Keratinocyte (primary cell): ENCODE measurements at regions not wholly inside any gene's neighbourhood (a gene's known extent, or its start where the extent isn't known, plus 50 kb on each side); places are given as distances from the start of the nearest gene placed in this dataset.

ENCODE experiments used
- DNase-seq: peaks from one replicate; pipeline ENCODE4 v3.0.0-alpha.2; 2011; ENCODE audit warnings: low read depth, missing footprints, low spot score
- FAIRE-seq: peaks from 2 replicates; lab custom pipeline; 2011; peaks lifted over from hg19 to GRCh38; lab: Jason Lieb, UNC
- H2AFZ ChIP-seq: 2 replicates; pipeline ENCODE4 v1.6.0; 2012; ENCODE audit warnings: low read length, control low read depth, inconsistent platforms; ENCODE audit not compliant: control insufficient read depth
- H3K27ac ChIP-seq: 2 replicates; pipeline ENCODE4 v1.5.1; 2011; ENCODE audit warnings: low read length; ENCODE audit not compliant: control insufficient read depth, insufficient read depth
- H3K27me3 ChIP-seq: 3 replicates; pipeline ENCODE4 v1.6.0; 2011; ENCODE audit warnings: low read length; ENCODE audit not compliant: control insufficient read depth, insufficient read depth; ENCODE audit errors: extremely low read depth
- H3K36me3 ChIP-seq, 2 experiments: 2 replicates in 1 of 2; 3 replicates in 1 of 2; pipeline ENCODE4 v1.5.1; 2011; ENCODE audit warnings: low read length in 2 of 2, mild to moderate bottlenecking in 1 of 2; ENCODE audit not compliant: control insufficient read depth in 2 of 2, insufficient read depth in 2 of 2; ENCODE audit errors: extremely low read depth in 1 of 2
- H3K4me1 ChIP-seq: 3 replicates; pipeline ENCODE4 v1.5.1; 2011; ENCODE audit warnings: low read length; ENCODE audit not compliant: control insufficient read depth, insufficient read depth; ENCODE audit errors: extremely low read depth
- H3K4me2 ChIP-seq: 3 replicates; pipeline ENCODE4 v1.6.0; 2011; ENCODE audit warnings: low read depth, low read length; ENCODE audit not compliant: control insufficient read depth, insufficient read depth; ENCODE audit errors: extremely low read depth
- H3K4me3 ChIP-seq, 3 experiments: fragments of 200-600 bp in 1 of 3; sonication (generic) in 1 of 3; 2 replicates in 2 of 3; 3 replicates in 1 of 3; pipeline ENCODE4 v1.5.1; 2011 to 2016; ENCODE audit warnings: low read length in 3 of 3, mild to moderate bottlenecking in 3 of 3, control low read depth in 2 of 3, inconsistent platforms in 1 of 3, low read depth in 1 of 3, mixed read lengths in 1 of 3, mixed run types in 1 of 3, moderate library complexity in 1 of 3; ENCODE audit not compliant: control insufficient read depth in 2 of 3, insufficient read depth in 2 of 3; ENCODE audit errors: extremely low read depth in 1 of 3
- H3K79me2 ChIP-seq: 2 replicates; pipeline ENCODE4 v1.6.0; 2012; ENCODE audit warnings: low read length; ENCODE audit not compliant: control insufficient read depth, insufficient read depth
- H3K9ac ChIP-seq: 3 replicates; pipeline ENCODE4 v1.6.0; 2011; ENCODE audit warnings: low read length; ENCODE audit not compliant: control insufficient read depth, insufficient read depth; ENCODE audit errors: extremely low read depth
- H3K9me1 ChIP-seq: 3 replicates; pipeline ENCODE4 v1.6.0; 2011; ENCODE audit warnings: low read length; ENCODE audit not compliant: control insufficient read depth, insufficient read depth; ENCODE audit errors: extremely low read depth
- H3K9me3 ChIP-seq: 2 replicates; pipeline ENCODE4 v1.5.1; 2012; ENCODE audit warnings: low read depth, low read length; ENCODE audit not compliant: control insufficient read depth
- H4K20me1 ChIP-seq: 3 replicates; pipeline ENCODE4 v1.6.0; 2011; ENCODE audit warnings: low read length; ENCODE audit not compliant: control insufficient read depth, insufficient read depth; ENCODE audit errors: extremely low read depth
- EZH2 ChIP-seq: IDR thresholded peaks from one replicate; pipeline ENCODE4 v1.6.1; 2012; ENCODE audit warnings: inconsistent platforms, mild to moderate bottlenecking, low read length, moderate library complexity
- dilution Hi-C: fragments of 300-500 bp; cut with MboI; formaldehyde crosslinking; loops from one replicate; pipeline ENCODE4 v1.7.0; 2020; ENCODE audit warnings: low sequenced_read_pairs; ENCODE audit not compliant: extremely low pct_ligation_motif_present
- TF ChIP-seq, protein P1 (sequence below), 3 experiments: IDR thresholded peaks in 1 of 3; conservative IDR thresholded peaks in 1 of 3; optimal IDR thresholded peaks in 1 of 3; 2 replicates in 2 of 3; 3 replicates in 1 of 3; pipeline versions ENCODE3 to v1.5.1; 2011; ENCODE audit warnings: low read length in 3 of 3, mild to moderate bottlenecking in 3 of 3, moderate library complexity in 2 of 3, control low read depth in 1 of 3, inconsistent platforms in 1 of 3; ENCODE audit not compliant: insufficient read depth in 2 of 3; ENCODE audit errors: extremely low read depth in 1 of 3

DNA sequence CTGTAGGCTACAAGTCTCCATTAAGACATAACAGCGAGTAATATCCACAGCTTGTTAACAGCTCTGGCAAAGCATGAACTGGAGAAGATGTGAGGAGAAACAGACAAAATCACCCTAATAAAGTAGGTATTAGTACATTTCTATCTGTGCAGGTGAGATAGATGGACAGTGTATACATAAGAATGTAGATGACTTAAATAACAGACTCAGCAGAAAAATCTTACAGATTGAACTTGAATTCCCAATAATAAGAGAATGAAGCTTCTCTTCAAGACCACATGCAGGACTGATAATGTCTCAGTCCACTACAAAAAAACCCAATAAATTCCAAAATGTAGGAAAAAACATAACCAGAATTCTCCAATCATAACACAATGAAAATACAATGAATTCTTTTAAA lies 153.0 kb downstream of the IRX2 start:
- peaks cover 10% of the 10 kb centered on the region for H3K27me3 ChIP-seq
- dilution Hi-C loops: no loop called here
- H3K4me3 ChIP-seq: no peak overlapping the region
- DNase-seq: no peak
- TF ChIP-seq, protein P1, sequence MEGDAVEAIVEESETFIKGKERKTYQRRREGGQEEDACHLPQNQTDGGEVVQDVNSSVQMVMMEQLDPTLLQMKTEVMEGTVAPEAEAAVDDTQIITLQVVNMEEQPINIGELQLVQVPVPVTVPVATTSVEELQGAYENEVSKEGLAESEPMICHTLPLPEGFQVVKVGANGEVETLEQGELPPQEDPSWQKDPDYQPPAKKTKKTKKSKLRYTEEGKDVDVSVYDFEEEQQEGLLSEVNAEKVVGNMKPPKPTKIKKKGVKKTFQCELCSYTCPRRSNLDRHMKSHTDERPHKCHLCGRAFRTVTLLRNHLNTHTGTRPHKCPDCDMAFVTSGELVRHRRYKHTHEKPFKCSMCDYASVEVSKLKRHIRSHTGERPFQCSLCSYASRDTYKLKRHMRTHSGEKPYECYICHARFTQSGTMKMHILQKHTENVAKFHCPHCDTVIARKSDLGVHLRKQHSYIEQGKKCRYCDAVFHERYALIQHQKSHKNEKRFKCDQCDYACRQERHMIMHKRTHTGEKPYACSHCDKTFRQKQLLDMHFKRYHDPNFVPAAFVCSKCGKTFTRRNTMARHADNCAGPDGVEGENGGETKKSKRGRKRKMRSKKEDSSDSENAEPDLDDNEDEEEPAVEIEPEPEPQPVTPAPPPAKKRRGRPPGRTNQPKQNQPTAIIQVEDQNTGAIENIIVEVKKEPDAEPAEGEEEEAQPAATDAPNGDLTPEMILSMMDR (optimal IDR thresholded peaks at IDR 0.05 in 1 of 3, IDR thresholded peaks at IDR 0.05 in 1 of 3, conservative IDR thresholded peaks at IDR 0.05 in 1 of 3; ENCODE audit: extremely low read depth in 1 of 3, insufficient read depth in 2 of 3, low read length in 3 of 3): no peak
- TF ChIP-seq EZH2: no peak
- H3K9ac ChIP-seq: no peak overlapping the region
- H3K27ac ChIP-seq: no peak overlapping the region
- FAIRE-seq: no peak
- no peaks in the 10 kb centered on the region for H3K36me3 ChIP-seq
- no peak overlapping the region for H3K4me2 ChIP-seq
- no peaks in the 10 kb centered on the region for H3K9me1 ChIP-seq
- no peaks in the 10 kb centered on the region for H3K9me3 ChIP-seq
- H3K4me1 ChIP-seq: no peaks in the 10 kb centered on the region
- H4K20me1 ChIP-seq: no peaks in the 10 kb centered on the region
- no peak overlapping the region for H2AFZ ChIP-seq
- no peaks in the 10 kb centered on the region for H3K79me2 ChIP-seq

GRCh38 chr5:2594701-2595100 lies 156.8 kb downstream of the IRX2 start:
- Histone ChIP-seq H3K27me3 (peaks cover 32% of the 10 kb centered on the region), H3K9me1 (no peaks in the 10 kb centered on the region), H3K9me3 (no peaks in the 10 kb centered on the region), H3K79me2 (no peaks in the 10 kb centered on the region), H3K4me3 (no peak overlapping the region), H2AFZ (no peak overlapping the region), H3K9ac (no peak overlapping the region), H4K20me1 (no peaks in the 10 kb centered on the region), H3K4me2 (no peak overlapping the region), H3K27ac (no peak overlapping the region), H3K36me3 (no peaks in the 10 kb centered on the region), H3K4me1 (peaks cover 12% of the 10 kb centered on the region)
- TF ChIP-seq EZH2: no peak
- TF ChIP-seq, protein P1 (optimal IDR thresholded peaks at IDR 0.05 in 1 of 3, IDR thresholded peaks at IDR 0.05 in 1 of 3, conservative IDR thresholded peaks at IDR 0.05 in 1 of 3; ENCODE audit: extremely low read depth in 1 of 3, insufficient read depth in 2 of 3, low read length in 3 of 3): no peak
- FAIRE-seq (no peak), DNase-seq (no peak)
- dilution Hi-C loops: no loop called here
